Neural cell (in vitro differentiated cells): ENCODE measurements at regions not wholly inside any gene's neighbourhood (a gene's known extent, or its start where the extent isn't known, plus 50 kb on each side); places are given as distances from the start of the nearest gene placed in this dataset.

ENCODE experiments used
- H2AFZ ChIP-seq: fragments of 200-600, 300-800 bp; sonication (generic), shearing (Covaris generic); 2 replicates; pipeline ENCODE4 v1.6.0; 2014; ENCODE audit warnings: low read depth, mild to moderate bottlenecking, antibody characterized with exemption, low read length, moderate library complexity
- H3F3A ChIP-seq: fragments of 200-600 bp; shearing (Covaris generic); 2 replicates; pipeline ENCODE4 v1.6.1; 2016; ENCODE audit warnings: mild to moderate bottlenecking, moderate library complexity, mixed read lengths, antibody characterized with exemption, low read length; ENCODE audit not compliant: insufficient read depth, poor library complexity, severe bottlenecking
- H3K27ac ChIP-seq: fragments of 200-600, 300-800 bp; sonication (generic), shearing (Covaris generic); 2 replicates; pipeline ENCODE4 v1.5.1; 2014; ENCODE audit warnings: mild to moderate bottlenecking, low read length, moderate library complexity
- H3K27me3 ChIP-seq: fragments of 300-800, 200-600 bp; sonication (generic), shearing (Covaris generic); 2 replicates; pipeline ENCODE4 v1.6.0; 2014; ENCODE audit warnings: mild to moderate bottlenecking, low read depth, low read length, moderate library complexity; ENCODE audit not compliant: insufficient read depth
- H3K36me3 ChIP-seq: fragments of 300-800, 200-600 bp; sonication (generic), shearing (Covaris generic); 2 replicates; pipeline ENCODE4 v1.5.1; 2014; ENCODE audit warnings: mild to moderate bottlenecking, antibody characterized with exemption, low read length, moderate library complexity; ENCODE audit not compliant: insufficient read depth
- H3K4me2 ChIP-seq: fragments of 300-800, 200-600 bp; sonication (generic), shearing (Covaris generic); 2 replicates; pipeline ENCODE4 v1.6.0; 2014; ENCODE audit warnings: mild to moderate bottlenecking, low read length
- H3K4me3 ChIP-seq: fragments of 300-800, 200-600 bp; sonication (generic), shearing (Covaris generic); 2 replicates; pipeline ENCODE4 v1.5.1; 2014; ENCODE audit warnings: mild to moderate bottlenecking, low read length, moderate library complexity
- H3K79me2 ChIP-seq: fragments of 200-600 bp; shearing (Covaris generic); replicated peaks from 2 replicates; pipeline ENCODE4 v1.6.0; 2014; ENCODE audit warnings: mild to moderate bottlenecking, low read length, moderate library complexity; ENCODE audit not compliant: insufficient read depth
- H3K9ac ChIP-seq: fragments of 300-800, 200-600 bp; sonication (generic), shearing (Covaris generic); 2 replicates; pipeline ENCODE4 v1.6.1; 2016; ENCODE audit warnings: mild to moderate bottlenecking, low read length, mixed read lengths
- H3K9me2 ChIP-seq: fragments of 200-600 bp; shearing (Covaris generic); 2 replicates; pipeline ENCODE4 v1.6.1; 2016; ENCODE audit warnings: mild to moderate bottlenecking, low read length, mixed read lengths; ENCODE audit not compliant: insufficient read depth
- H3K9me3 ChIP-seq: fragments of 200-600, 300-800 bp; sonication (generic), shearing (Covaris generic); 2 replicates; pipeline ENCODE4 v1.6.1; 2016; ENCODE audit warnings: mild to moderate bottlenecking, mixed run types, low read length, moderate library complexity, mixed read lengths
- H4K20me1 ChIP-seq: fragments of 200-600 bp; shearing (Covaris generic); 2 replicates; pipeline ENCODE4 v1.6.1; 2016; ENCODE audit warnings: mild to moderate bottlenecking, mixed run types; ENCODE audit not compliant: insufficient read depth
- CTCF ChIP-seq: fragments of 450-650 bp; IDR thresholded peaks from 2 replicates; pipeline ENCODE4 v1.5.1; 2014; ENCODE audit warnings: antibody characterized with exemption, mild to moderate bottlenecking, moderate library complexity; ENCODE audit not compliant: poor library complexity, severe bottlenecking
- EP300 ChIP-seq: fragments of 450-650 bp; conservative IDR thresholded peaks from 2 replicates; pipeline ENCODE4 v1.6.1; 2014; ENCODE audit warnings: antibody characterized with exemption, mild to moderate bottlenecking, moderate library complexity; ENCODE audit not compliant: poor library complexity, severe bottlenecking
- MXI1 ChIP-seq: fragments of 450-650 bp; conservative IDR thresholded peaks from 2 replicates; pipeline ENCODE4 v1.6.1; 2014; ENCODE audit warnings: antibody characterized with exemption, mild to moderate bottlenecking; ENCODE audit not compliant: poor library complexity, severe bottlenecking
- POLR2AphosphoS5 ChIP-seq: IDR thresholded peaks from 2 replicates; pipeline ENCODE4 v1.6.1; 2012
- RAD21 ChIP-seq: fragments of 450-650 bp; conservative IDR thresholded peaks from 2 replicates; pipeline ENCODE4 v1.6.1; 2014; ENCODE audit warnings: antibody characterized with exemption, mild to moderate bottlenecking, moderate library complexity
- SMC3 ChIP-seq: fragments of 450-650 bp; conservative IDR thresholded peaks from 2 replicates; pipeline ENCODE4 v1.6.1; 2014; ENCODE audit warnings: antibody characterized with exemption, mild to moderate bottlenecking, moderate library complexity; ENCODE audit not compliant: poor library complexity
- TF ChIP-seq, protein P1 (sequence below): IDR thresholded peaks from 2 replicates; pipeline ENCODE4 v1.6.1; 2012; ENCODE audit warnings: borderline replicate concordance

GRCh38 chr13:89003656-89004055, 1332.5 kb downstream of the SLITRK5 start:
- peak; percentile 61 for TF ChIP-seq POLR2AphosphoS5
- TF ChIP-seq MXI1, result no peak
- no peak for TF ChIP-seq RAD21
- no peak for TF ChIP-seq SMC3
- peak; percentile 60 for TF ChIP-seq EP300
- TF ChIP-seq CTCF, result no peak
- TF ChIP-seq, protein P1, sequence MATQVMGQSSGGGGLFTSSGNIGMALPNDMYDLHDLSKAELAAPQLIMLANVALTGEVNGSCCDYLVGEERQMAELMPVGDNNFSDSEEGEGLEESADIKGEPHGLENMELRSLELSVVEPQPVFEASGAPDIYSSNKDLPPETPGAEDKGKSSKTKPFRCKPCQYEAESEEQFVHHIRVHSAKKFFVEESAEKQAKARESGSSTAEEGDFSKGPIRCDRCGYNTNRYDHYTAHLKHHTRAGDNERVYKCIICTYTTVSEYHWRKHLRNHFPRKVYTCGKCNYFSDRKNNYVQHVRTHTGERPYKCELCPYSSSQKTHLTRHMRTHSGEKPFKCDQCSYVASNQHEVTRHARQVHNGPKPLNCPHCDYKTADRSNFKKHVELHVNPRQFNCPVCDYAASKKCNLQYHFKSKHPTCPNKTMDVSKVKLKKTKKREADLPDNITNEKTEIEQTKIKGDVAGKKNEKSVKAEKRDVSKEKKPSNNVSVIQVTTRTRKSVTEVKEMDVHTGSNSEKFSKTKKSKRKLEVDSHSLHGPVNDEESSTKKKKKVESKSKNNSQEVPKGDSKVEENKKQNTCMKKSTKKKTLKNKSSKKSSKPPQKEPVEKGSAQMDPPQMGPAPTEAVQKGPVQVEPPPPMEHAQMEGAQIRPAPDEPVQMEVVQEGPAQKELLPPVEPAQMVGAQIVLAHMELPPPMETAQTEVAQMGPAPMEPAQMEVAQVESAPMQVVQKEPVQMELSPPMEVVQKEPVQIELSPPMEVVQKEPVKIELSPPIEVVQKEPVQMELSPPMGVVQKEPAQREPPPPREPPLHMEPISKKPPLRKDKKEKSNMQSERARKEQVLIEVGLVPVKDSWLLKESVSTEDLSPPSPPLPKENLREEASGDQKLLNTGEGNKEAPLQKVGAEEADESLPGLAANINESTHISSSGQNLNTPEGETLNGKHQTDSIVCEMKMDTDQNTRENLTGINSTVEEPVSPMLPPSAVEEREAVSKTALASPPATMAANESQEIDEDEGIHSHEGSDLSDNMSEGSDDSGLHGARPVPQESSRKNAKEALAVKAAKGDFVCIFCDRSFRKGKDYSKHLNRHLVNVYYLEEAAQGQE, result no peak

DNA sequence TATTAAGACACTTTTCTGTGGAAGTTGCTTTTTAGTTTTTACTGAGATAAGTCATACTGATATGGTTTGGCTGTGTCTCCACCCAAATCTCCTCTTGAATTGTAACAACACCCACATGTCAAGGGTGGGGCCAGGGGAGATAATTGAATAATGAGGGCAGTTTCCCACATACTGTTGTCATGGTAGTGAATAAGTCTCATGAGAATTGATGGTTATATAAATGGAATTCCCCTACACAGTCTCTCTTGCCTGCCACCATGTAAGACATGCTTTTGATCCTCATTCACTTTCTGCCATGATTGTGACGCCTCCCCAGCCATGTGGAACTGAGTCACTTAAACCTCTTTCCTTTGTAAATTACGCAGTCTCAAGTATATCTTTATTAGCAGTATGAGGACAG, 1340.4 kb downstream of the SLITRK5 start:
- no peaks in the 10 kb centered on the region for H3K79me2 ChIP-seq
- no peak overlapping the region for H3K4me2 ChIP-seq
- no peak overlapping the region for H3K4me3 ChIP-seq
- H4K20me1 ChIP-seq, result no peaks in the 10 kb centered on the region
- TF ChIP-seq, protein P1, result no peak
- no peak for TF ChIP-seq EP300
- no peaks in the 10 kb centered on the region for H3K36me3 ChIP-seq
- no peak overlapping the region for H2AFZ ChIP-seq
- H3F3A ChIP-seq, result no peaks in the 10 kb centered on the region
- no peaks in the 10 kb centered on the region for H3K27me3 ChIP-seq
- no peak overlapping the region for H3K27ac ChIP-seq
- no peaks in the 10 kb centered on the region for H3K9me3 ChIP-seq
- H3K9me2 ChIP-seq, result no peaks in the 10 kb centered on the region
- no peak overlapping the region for H3K9ac ChIP-seq

More at GRCh38 chr13:89003656-89004055, 1332.5 kb downstream of the SLITRK5 start:
- H3K4me3 ChIP-seq, result no peak overlapping the region
- H3K9me2 ChIP-seq, result no peaks in the 10 kb centered on the region
- no peaks in the 10 kb centered on the region for H3K27me3 ChIP-seq
- no peaks in the 10 kb centered on the region for H4K20me1 ChIP-seq
- no peak overlapping the region for H3K27ac ChIP-seq
- no peaks in the 10 kb centered on the region for H3K36me3 ChIP-seq
- H3K9me3 ChIP-seq, result no peaks in the 10 kb centered on the region
- H3K9ac ChIP-seq, result no peak overlapping the region
- H3K79me2 ChIP-seq, result no peaks in the 10 kb centered on the region
- H2AFZ ChIP-seq, result no peak overlapping the region
- H3K4me2 ChIP-seq, result no peak overlapping the region
- H3F3A ChIP-seq, result no peaks in the 10 kb centered on the region
